HG02870 (cell line): ENCODE measurements at regions not wholly inside any gene's neighbourhood (a gene's known extent, or its start where the extent isn't known, plus 50 kb on each side); places are given as distances from the start of the nearest gene placed in this dataset.
A peak's percentile ranks its signal among the peaks of the same experiment; 100 is the strongest.

ENCODE experiments used
- ATAC-seq: cut with Tn5 transposase; IDR thresholded peaks from one replicate; pipeline ENCODE4 v1.9.1; 2021; ENCODE audit warnings: mild to moderate bottlenecking, moderate library complexity; ENCODE audit not compliant: unreplicated experiment

- no peak for ATAC-seq
These were observed 348.4 kb downstream of the FBXO8 start for GRCh38 chr4:173934933-173935620.

GRCh38 chr4:173934201-173934600, 349.3 kb downstream of the FBXO8 start:
- no peak for ATAC-seq

- ATAC-seq: no peak
These were observed 350.8 kb downstream of the FBXO8 start for GRCh38 chr4:173932701-173933100.

DNA sequence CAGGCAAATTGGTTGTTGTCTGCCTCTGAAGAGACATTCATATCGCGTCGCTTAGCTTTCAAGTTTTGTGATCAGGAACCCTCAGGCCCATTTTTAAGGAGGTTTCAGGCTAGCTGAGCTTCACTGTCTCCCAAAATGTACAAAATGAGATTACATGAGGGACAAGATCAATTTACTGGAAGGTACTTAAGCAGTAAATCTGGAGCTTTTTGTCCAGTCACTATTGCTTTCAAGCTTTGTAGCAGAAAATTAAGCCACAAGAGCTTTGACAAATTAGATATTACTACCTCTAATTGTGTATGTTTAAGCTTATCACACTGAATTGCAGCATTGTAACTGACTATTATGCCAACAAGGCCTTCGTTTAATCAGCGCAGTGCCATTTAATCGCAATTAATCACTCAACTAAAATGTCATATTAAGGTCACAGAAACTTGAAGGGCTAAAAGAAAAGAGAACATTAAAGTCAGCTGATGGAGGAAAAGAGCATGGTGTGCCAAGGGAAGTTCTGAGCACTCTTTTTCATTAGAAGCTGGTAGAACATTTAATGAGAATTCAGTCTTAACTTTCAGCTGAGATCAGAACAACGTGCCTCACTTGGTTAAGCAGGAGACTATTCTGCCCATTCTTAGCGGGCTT, 353.0 kb downstream of the FBXO8 start:
- ATAC-seq: no peak

DNA sequence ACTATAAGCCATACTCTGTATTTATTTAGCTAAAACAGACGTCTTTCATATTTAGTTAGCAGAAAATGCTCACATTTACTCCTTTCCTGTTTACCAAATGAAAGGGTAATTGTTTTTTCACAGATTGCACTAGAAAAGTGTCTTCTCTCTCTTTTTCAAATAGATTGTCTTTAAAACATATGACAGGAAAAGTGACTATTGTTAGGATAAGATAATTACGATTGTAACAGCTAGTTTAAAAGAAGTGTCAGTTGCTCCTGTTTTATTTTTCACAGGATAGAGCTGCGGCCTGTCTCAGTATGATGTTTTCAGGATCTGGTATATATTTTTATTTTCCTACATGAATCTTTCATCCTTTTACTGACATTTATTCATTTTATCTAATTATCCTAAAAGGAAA, 353.5 kb downstream of the FBXO8 start:
- ATAC-seq: no peak

- peak; percentile 70 for ATAC-seq
These were observed 358.9 kb downstream of the FBXO8 start for GRCh38 chr4:173924561-173924960.

DNA sequence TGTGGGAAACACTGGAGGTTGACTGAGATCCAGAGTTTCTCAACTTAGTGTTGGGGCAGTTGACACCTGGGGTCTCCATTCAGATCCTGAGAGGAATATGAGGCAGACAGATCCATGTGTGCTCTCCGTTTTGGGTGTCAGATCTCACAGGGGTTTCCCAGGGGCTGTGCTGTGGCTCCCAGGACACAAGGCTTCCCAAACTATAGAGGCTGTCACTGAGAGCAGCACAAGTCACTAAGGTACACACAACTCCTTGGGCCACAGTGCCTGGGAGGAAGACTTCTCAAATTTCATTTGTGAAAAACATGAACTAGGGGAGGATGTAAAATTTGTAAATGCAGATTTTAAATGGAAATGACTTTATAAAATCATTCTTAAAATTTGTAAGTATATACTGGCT, 363.6 kb downstream of the FBXO8 start:
- ATAC-seq: no peak

GRCh38 chr4:173919196-173919595, 364.3 kb downstream of the FBXO8 start:
- ATAC-seq: no peak

DNA sequence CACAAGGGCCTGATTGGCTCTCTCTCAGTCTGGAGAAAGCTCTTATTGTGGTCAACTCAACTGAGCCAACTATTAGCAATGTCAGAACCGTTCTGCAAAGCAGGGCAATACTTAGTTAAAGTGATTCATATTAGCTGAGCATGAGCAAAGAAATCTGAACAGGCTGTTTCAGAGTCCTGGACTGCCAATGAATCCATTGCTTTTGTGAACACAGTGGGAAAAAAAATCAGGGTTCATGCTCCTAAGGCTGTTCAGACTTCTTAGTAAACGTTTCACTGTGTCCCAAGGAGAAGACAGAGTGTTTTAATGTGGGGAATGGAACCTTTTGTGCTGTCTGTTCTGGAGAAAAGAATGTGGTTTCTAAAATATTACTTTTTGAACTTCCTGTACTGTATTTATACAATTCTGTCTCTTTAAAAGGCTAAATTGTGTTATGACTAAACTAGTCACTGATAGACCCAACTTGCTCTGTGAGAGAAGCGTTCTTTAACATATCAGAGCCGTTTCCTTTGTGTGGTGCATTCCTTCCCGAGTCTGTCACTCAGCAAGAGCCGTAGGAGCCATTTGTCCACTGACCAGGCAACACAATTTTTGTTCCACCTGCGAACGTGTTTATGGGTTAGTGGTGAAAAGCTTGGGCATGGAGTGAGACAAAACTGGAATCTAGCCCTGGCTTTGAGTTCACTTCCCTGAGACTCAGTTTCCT, 366.1 kb downstream of the FBXO8 start:
- ATAC-seq: no peak

DNA sequence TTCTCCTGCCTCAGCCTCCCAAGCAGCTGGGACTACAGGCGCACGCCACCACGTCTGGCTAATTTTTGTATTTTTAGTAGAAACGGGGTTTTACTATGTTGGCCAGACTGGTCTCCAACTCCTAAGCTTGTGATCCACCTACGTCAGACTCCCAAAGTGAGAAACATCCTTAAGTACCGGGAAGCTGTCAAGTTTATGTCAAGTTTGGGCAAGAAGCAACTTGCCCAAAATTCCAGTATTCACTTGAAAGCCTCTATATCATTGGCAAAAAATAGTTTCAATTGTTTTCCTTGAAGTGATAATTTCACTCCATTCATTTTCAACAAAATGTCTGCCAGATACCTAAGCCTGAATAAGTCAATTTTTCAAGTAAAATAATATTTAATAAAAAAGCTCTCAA, 370.0 kb downstream of the FBXO8 start:
- no peak for ATAC-seq

GRCh38 chr4:173912384-173912783, 371.1 kb downstream of the FBXO8 start:
- no peak for ATAC-seq

DNA sequence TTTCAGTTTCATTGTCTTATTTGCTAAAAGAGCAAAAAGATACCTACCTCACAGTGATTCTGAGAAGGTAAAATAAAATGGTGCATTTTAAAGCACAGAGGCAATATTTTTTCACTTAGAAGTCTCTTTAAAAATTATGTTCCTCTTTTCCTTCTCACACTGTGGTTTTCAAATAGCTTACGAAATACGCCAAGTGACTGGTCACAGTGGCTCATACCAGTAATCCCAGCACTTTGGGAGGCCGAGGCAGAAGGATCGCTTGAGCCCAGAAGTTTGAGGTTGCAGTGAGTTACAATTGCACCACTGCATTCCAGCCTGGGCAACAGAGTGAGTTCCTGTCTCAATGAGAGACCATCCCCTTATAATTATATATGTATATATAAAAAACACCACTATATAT, 372.6 kb downstream of the FBXO8 start:
- ATAC-seq: no peak

DNA sequence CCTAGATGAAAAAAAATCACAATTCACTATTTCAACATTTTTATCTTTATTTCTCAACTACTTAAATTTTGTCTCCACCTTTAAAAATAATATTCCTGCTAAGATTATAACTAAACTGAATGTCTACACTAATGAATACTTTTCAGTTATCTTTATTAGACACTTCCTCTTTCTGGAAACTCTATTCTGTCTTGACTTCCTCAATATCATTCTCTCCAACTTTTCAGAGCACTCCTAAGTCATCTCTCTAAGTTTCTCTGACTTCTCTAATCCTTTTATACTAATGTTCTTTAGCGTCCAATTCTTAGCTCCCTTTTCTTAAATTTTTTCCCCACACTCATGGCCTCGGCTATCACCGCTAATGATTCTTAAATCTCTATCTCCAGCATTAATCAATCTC, 374.2 kb downstream of the FBXO8 start:
- ATAC-seq: no peak

DNA sequence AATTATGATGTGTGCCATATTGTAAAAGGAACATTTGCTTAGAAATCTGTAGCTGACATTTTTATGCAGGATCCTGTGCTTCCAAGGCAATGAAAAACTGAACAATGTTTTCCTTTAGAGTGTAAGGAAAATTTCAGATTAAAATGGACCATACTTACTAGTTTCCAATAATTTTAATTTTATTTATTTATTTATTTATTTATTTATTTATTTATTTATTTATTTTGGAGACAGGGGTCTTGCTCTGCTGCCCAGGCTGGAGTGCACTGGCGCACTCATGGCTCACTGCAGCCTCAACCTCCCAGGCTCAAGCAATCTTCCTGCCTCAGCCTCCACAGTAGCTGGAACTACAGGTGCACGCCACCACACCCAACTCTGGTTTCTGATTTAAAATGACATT, 369.8 kb upstream of the HAND2 start:
- no peak for ATAC-seq

GRCh38 chr4:173891072-173891471, 361.0 kb upstream of the HAND2 start:
- ATAC-seq: no peak

DNA sequence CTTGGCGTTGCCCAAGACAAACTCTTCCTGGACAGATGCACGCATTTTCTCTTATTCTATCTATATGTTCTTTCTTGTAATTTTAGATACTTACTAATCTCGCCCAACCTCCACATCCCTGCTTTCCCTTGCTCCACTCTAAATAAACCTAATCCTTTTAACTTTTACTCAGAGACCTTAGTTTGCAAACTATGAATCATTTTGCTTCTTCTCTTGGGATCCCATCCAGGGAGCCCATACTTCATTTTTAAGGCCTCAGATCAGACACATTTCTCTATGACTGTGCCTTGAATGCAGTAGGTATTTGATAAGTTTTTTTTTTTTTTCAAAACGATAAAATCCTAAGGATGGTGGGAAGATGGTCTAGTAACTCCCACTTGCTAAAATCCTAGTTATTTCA, 353.8 kb upstream of the HAND2 start:
- no peak for ATAC-seq

GRCh38 chr4:173880897-173881296, 350.9 kb upstream of the HAND2 start:
- ATAC-seq: no peak

GRCh38 chr4:173879509-173879908, 349.5 kb upstream of the HAND2 start:
- no peak for ATAC-seq

- ATAC-seq: no peak
These were observed 348.7 kb upstream of the HAND2 start for GRCh38 chr4:173878701-173879100.

DNA sequence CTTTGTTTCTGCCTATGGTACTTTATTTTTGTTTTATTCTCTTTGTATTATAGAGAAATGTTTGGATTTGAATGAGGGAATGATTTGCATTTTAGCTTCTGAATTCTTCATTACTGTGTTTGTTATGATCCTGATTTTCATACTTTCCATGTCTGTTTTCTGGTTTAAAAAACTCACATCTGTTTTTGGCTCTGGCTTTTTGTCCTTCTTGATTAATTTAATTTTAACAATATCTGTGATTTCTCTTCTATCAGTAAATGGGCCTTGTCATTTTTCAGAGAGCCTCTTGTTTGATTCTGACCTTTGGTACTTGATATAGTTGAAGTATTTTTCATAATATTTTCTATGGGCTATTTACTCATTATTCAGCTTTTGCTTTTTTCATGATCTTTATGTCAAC, 341.6 kb upstream of the HAND2 start:
- no peak for ATAC-seq

- no peak for ATAC-seq
These were observed 336.4 kb upstream of the HAND2 start for GRCh38 chr4:173866322-173867026.

GRCh38 chr4:173862754-173863153, 332.7 kb upstream of the HAND2 start:
- no peak for ATAC-seq
